GM12891 (cell line): ENCODE measurements at regions not wholly inside any gene's neighbourhood (a gene's known extent, or its start where the extent isn't known, plus 50 kb on each side); places are given as distances from the start of the nearest gene placed in this dataset.

Experiments used
- POLR2A ChIP-seq: IDR thresholded peaks from 2 replicates; pipeline ENCODE4 v1.6.1; 2011; ENCODE audit warnings: low read depth, low read length, control low read depth
- POLR2AphosphoS5 ChIP-seq: IDR thresholded peaks from 2 replicates; pipeline ENCODE4 v1.6.1; 2011; ENCODE audit warnings: low read depth, low read length, control low read depth
- SPI1 ChIP-seq: IDR thresholded peaks from 2 replicates; pipeline ENCODE4 v1.6.1; 2011; ENCODE audit warnings: low read depth, low read length, control low read depth
- TAF1 ChIP-seq: IDR thresholded peaks from 2 replicates; pipeline ENCODE4 v1.6.1; 2011; ENCODE audit warnings: low read depth, low read length, control low read depth

- TF ChIP-seq POLR2A: no peak
- TF ChIP-seq POLR2AphosphoS5: no peak
- no peak for TF ChIP-seq TAF1
- no peak for TF ChIP-seq SPI1
Measured at GRCh38 chr6:44535446-44535845, 147.9 kb downstream of the CDC5L start.
